Adrenal gland (tissue), 5 donors: ENCODE measurements at regions not wholly inside any gene's neighbourhood (a gene's known extent, or its start where the extent isn't known, plus 50 kb on each side); places are given as distances from the start of the nearest gene placed in this dataset.

Experiments
- CTCF ChIP-seq, 6 experiments: fragments of 450-650 bp in 4 of 6; fragments of 200-600 bp in 2 of 6; sonication (generic) in 1 of 6; IDR thresholded peaks; 1 replicate in 5 of 6; 2 replicates in 1 of 6; pipeline versions ENCODE4 v1.5.1 to v1.8.0; 2016 to 2021; ENCODE audit warnings: antibody characterized with exemption in 6 of 6, mild to moderate bottlenecking in 2 of 6, moderate library complexity in 1 of 6
- POLR2A ChIP-seq, 2 donors: fragments of 450-650 bp; IDR thresholded peaks; one replicate each; pipeline ENCODE4 v1.6.1; 2017; ENCODE audit warnings: antibody characterized with exemption in 2 of 2, mild to moderate bottlenecking in 2 of 2, moderate library complexity in 1 of 2
- donor health status: DM: no; HTN: no; CAD: no.

- TF ChIP-seq CTCF (IDR thresholded peaks at IDR 0.05): no peak
- TF ChIP-seq POLR2A (IDR thresholded peaks at IDR 0.05): no peak
These were observed 1263.2 kb upstream of the CDH6 start for GRCh38 chr5:29930316-29930715.
